Gastroesophageal sphincter (tissue), 3 donors: ENCODE measurements at regions not wholly inside any gene's neighbourhood (a gene's known extent, or its start where the extent isn't known, plus 50 kb on each side); places are given as distances from the start of the nearest gene placed in this dataset.

Experiments used
- CTCF ChIP-seq, 4 experiments: fragments of 200-600 bp in 2 of 4; fragments of 450-650 bp in 2 of 4; sonication (generic) in 1 of 4; IDR thresholded peaks; one replicate each; pipeline ENCODE4 v1.5.1; 2017 to 2019; ENCODE audit warnings: antibody characterized with exemption in 4 of 4, mild to moderate bottlenecking in 2 of 4, moderate library complexity in 2 of 4
- POLR2AphosphoS5 ChIP-seq: sonication (generic); formaldehyde crosslinking; IDR thresholded peaks from one replicate; pipeline ENCODE4 v1.6.1; 2017; ENCODE audit warnings: antibody characterized with exemption

GRCh38 chr11:16555956-16556355 is 182.5 kb upstream of the C11orf58 start:
- TF ChIP-seq CTCF (IDR thresholded peaks at IDR 0.05) (no peak), POLR2AphosphoS5 (no peak)
